HCT116 (cell line): ENCODE measurements at regions not wholly inside any gene's neighbourhood (a gene's known extent, or its start where the extent isn't known, plus 50 kb on each side); places are given as distances from the start of the nearest gene placed in this dataset.
"Not testable (repeated sequence)": the region's sequence is repeated elsewhere in the genome, so short reads cannot be mapped to it uniquely, and the experiment has no call there.

Experiments used
- ATAC-seq: fragments of 200-7000 bp; cut with Tn5 transposase; 2 replicates; pipeline ENCODE4 v1.9.1; 2020; ENCODE audit warnings: mild to moderate bottlenecking, moderate library complexity
- BruUV-seq: library from RNA; stranded (reverse); fragments of 400-500 nt; replicated peaks from 2 replicates; lab custom pipeline; 2021; lab: Mats Ljungman, UMichigan
- CTCF ChIA-PET: fragments of 300-600 bp; sonication (Branson Sonifier 250); formaldehyde crosslinking; loops from one replicate; lab custom pipeline; 2021; ENCODE audit warnings: antibody characterized with exemption; lab: Charles Lee
- POLR2A ChIA-PET: fragments of 300-600, 350-600 bp; sonication (Branson Sonifier 250); formaldehyde crosslinking; loops from one replicate; lab custom pipeline; 2021; ENCODE audit warnings: antibody characterized with exemption; lab: Charles Lee
- RAD21 ChIA-PET, 2 experiments: fragments of 300-600 bp; sonication (Branson Sonifier 250); formaldehyde crosslinking; loops; one replicate each; lab custom pipeline; 2023; ENCODE audit warnings: low total read pairs in 2 of 2; ENCODE audit not compliant: uncharacterized antibody in 2 of 2, unreplicated experiment in 2 of 2, low non-redundant PET in 1 of 2; lab: Charles Lee
- DNase-seq: peaks from one replicate; pipeline ENCODE4 v3.0.0-alpha.2; 2010; ENCODE audit warnings: low read depth, low spot score
- H2AFZ ChIP-seq: fragments of 200-600 bp; shearing (Covaris generic), sonication (generic); 2 replicates; pipeline ENCODE4 v1.6.1; 2017; ENCODE audit warnings: low read depth, mixed run types, mixed read lengths, antibody characterized with exemption, low read length; ENCODE audit not compliant: poor library complexity, severe bottlenecking
- H3K27ac ChIP-seq: 2 replicates; pipeline ENCODE4 v1.5.1; 2012; ENCODE audit warnings: low read depth, low read length
- H3K27me3 ChIP-seq: fragments of 200-600 bp; sonication (generic); 2 replicates; pipeline ENCODE4 v1.6.1; 2016; ENCODE audit warnings: mixed run types, low read length, mixed read lengths; ENCODE audit not compliant: insufficient read depth
- H3K36me3 ChIP-seq, 2 experiments: fragments of 200-500 bp in 1 of 2; fragments of 200-600 bp in 1 of 2; sonication (Bioruptor generic) in 1 of 2; sonication (generic) in 1 of 2; 2 replicates each; pipeline versions ENCODE4 v1.5.1 to v1.6.1; 2014 to 2016; ENCODE audit warnings: low read length in 2 of 2, inconsistent platforms in 1 of 2, mixed read lengths in 1 of 2, mixed run types in 1 of 2; ENCODE audit not compliant: insufficient read depth in 2 of 2, control insufficient read depth in 1 of 2
- H3K4me1 ChIP-seq, 2 experiments: fragments of 200-600 bp in 1 of 2; sonication (generic) in 1 of 2; 2 replicates each; pipeline versions ENCODE4 v1.5.1 to v1.6.1; 2012 to 2017; ENCODE audit warnings: low read length in 2 of 2, inconsistent platforms in 1 of 2, mild to moderate bottlenecking in 1 of 2, mixed read lengths in 1 of 2, mixed run types in 1 of 2, moderate library complexity in 1 of 2; ENCODE audit not compliant: insufficient read depth in 2 of 2, control insufficient read depth in 1 of 2
- H3K4me2 ChIP-seq: fragments of 200-600 bp; sonication (generic); 2 replicates; pipeline ENCODE4 v1.6.1; 2017; ENCODE audit warnings: mixed run types, low read length, mixed read lengths
- H3K4me3 ChIP-seq, 2 experiments: fragments of 200-600 bp in 1 of 2; sonication (generic) in 1 of 2; replicated peaks in 1 of 2; 2 replicates each; pipeline ENCODE4 v1.5.1; 2011 to 2016; ENCODE audit warnings: low read length in 2 of 2, control low read depth in 1 of 2, low read depth in 1 of 2, mild to moderate bottlenecking in 1 of 2, mixed read lengths in 1 of 2, mixed run types in 1 of 2
- H3K79me2 ChIP-seq: fragments of 200-600 bp; sonication (generic); 2 replicates; pipeline ENCODE4 v1.6.1; 2017; ENCODE audit warnings: mild to moderate bottlenecking, mixed run types, low read length, moderate library complexity, mixed read lengths; ENCODE audit not compliant: insufficient read depth
- H3K9ac ChIP-seq: fragments of 200-600 bp; sonication (generic); 2 replicates; pipeline ENCODE4 v1.6.1; 2016; ENCODE audit warnings: low read length, mixed read lengths
- H3K9me2 ChIP-seq: fragments of 200-600 bp; sonication (generic), shearing (Covaris generic); 2 replicates; pipeline ENCODE4 v1.6.1; 2017; ENCODE audit warnings: mixed run types, mild to moderate bottlenecking, moderate library complexity; ENCODE audit not compliant: insufficient read depth
- H3K9me3 ChIP-seq, 2 experiments: fragments of 200-500 bp in 1 of 2; fragments of 200-600 bp in 1 of 2; sonication (Bioruptor generic) in 1 of 2; sonication (generic) in 1 of 2; 2 replicates each; pipeline ENCODE4 v1.6.1; 2014 to 2017; ENCODE audit warnings: low read length in 2 of 2, mixed read lengths in 2 of 2, inconsistent platforms in 1 of 2, low read depth in 1 of 2, mild to moderate bottlenecking in 1 of 2, mixed run types in 1 of 2, moderate library complexity in 1 of 2; ENCODE audit not compliant: control insufficient read depth in 1 of 2, insufficient read depth in 1 of 2
- H4K20me1 ChIP-seq: fragments of 200-600 bp; sonication (generic), shearing (Covaris generic); 2 replicates; pipeline ENCODE4 v1.6.1; 2017; ENCODE audit warnings: mixed run types, mild to moderate bottlenecking, moderate library complexity; ENCODE audit not compliant: insufficient read depth
- ELF1 ChIP-seq: IDR thresholded peaks from 2 replicates; pipeline ENCODE4 v1.6.1; 2012; ENCODE audit warnings: low read depth, borderline replicate concordance
- EZH2phosphoT487 ChIP-seq: fragments of 200-600 bp; IDR thresholded peaks from 2 replicates; pipeline ENCODE4 v1.6.1; 2018; ENCODE audit warnings: antibody characterized with exemption, borderline replicate concordance
- SIN3A ChIP-seq: IDR thresholded peaks from 2 replicates; pipeline ENCODE4 v1.6.1; 2012; ENCODE audit warnings: low read depth
- YY1 ChIP-seq: IDR thresholded peaks from 2 replicates; pipeline ENCODE4 v1.6.1; 2011; ENCODE audit warnings: low read length, low read depth, moderate library complexity, mild to moderate bottlenecking; ENCODE audit not compliant: insufficient replicate concordance; ENCODE audit errors: extremely low read depth
- intact Hi-C: fragments of 100-400 bp; cut with micrococcal nuclease; formaldehyde crosslinking; loops from 2 replicates; pipeline ENCODE4 v1.10.0; 2022
- TF ChIP-seq, protein P1 (sequence below), 3 experiments: fragments of 200-600 bp in 1 of 3; sonication (generic) in 1 of 3; IDR thresholded peaks in 2 of 3; conservative IDR thresholded peaks in 1 of 3; 2 replicates each; pipeline ENCODE4 v1.5.1; 2012 to 2017; ENCODE audit warnings: low read depth in 2 of 3, low read length in 2 of 3, antibody characterized with exemption in 1 of 3, borderline replicate concordance in 1 of 3, control low read depth in 1 of 3, mild to moderate bottlenecking in 1 of 3, mixed read lengths in 1 of 3, mixed run types in 1 of 3, moderate library complexity in 1 of 3; ENCODE audit not compliant: insufficient read depth in 1 of 3
- TF ChIP-seq, protein P2 (sequence below): IDR thresholded peaks from 2 replicates; pipeline ENCODE4 v1.6.1; 2012; ENCODE audit warnings: low read depth
- TF ChIP-seq, protein P3 (sequence below): IDR thresholded peaks from 2 replicates; pipeline ENCODE4 v1.6.1; 2012

- CTCF ChIA-PET, H3K27me3 ChIP-seq, H3K4me2 ChIP-seq, H3K4me3 ChIP-seq, BruUV-seq, intact Hi-C loops, H3K4me1 ChIP-seq, H3K36me3 ChIP-seq, H3K27ac ChIP-seq, POLR2A ChIA-PET, H3K79me2 ChIP-seq, H4K20me1 ChIP-seq, H2AFZ ChIP-seq, DNase-seq, RAD21 ChIA-PET, H3K9me3 ChIP-seq, H3K9ac ChIP-seq, ATAC-seq, H3K9me2 ChIP-seq: not testable (repeated sequence)
These were observed 960.0 kb downstream of the LTN1 start for GRCh38 chr21:28032652-28033051.

- intact Hi-C loops, H3K9ac ChIP-seq, H3K27ac ChIP-seq, H3K36me3 ChIP-seq, H3K79me2 ChIP-seq, H3K9me2 ChIP-seq, H4K20me1 ChIP-seq, CTCF ChIA-PET, ATAC-seq, H3K27me3 ChIP-seq, H2AFZ ChIP-seq, H3K9me3 ChIP-seq, POLR2A ChIA-PET, H3K4me3 ChIP-seq, RAD21 ChIA-PET, DNase-seq, H3K4me1 ChIP-seq, BruUV-seq, H3K4me2 ChIP-seq: not testable (repeated sequence)
These were observed 961.6 kb downstream of the LTN1 start for GRCh38 chr21:28031066-28031465.

GRCh38 chr21:28025111-28025510, 967.6 kb downstream of the LTN1 start:
- DNase-seq (no peak), ATAC-seq (no peak)
- Histone ChIP-seq H4K20me1 (no peaks in the 10 kb centered on the region), H3K79me2 (no peaks in the 10 kb centered on the region), H2AFZ (no peak overlapping the region), H3K4me1 (no peaks in the 10 kb centered on the region), H3K9ac (no peak overlapping the region), H3K4me2 (no peak overlapping the region), H3K27ac (no peak overlapping the region), H3K9me2 (no peaks in the 10 kb centered on the region), H3K27me3 (no peaks in the 10 kb centered on the region), H3K9me3 (peaks cover 0 to 6% of the 10 kb centered on the region in 2 experiments; a peak in 2 of 4 replicates), H3K4me3 (no peak overlapping the region), H3K36me3 (no peaks in the 10 kb centered on the region)
- ChIA-PET CTCF (no interaction called here), RAD21 (no interaction called here), POLR2A (no interaction called here)
- no TSS peak for BruUV-seq
- intact Hi-C loops: no loop called here
- TF ChIP-seq SIN3A (no peak), EZH2phosphoT487 (no peak), ELF1 (no peak), YY1 (no peak)
- TF ChIP-seq, protein P1, sequence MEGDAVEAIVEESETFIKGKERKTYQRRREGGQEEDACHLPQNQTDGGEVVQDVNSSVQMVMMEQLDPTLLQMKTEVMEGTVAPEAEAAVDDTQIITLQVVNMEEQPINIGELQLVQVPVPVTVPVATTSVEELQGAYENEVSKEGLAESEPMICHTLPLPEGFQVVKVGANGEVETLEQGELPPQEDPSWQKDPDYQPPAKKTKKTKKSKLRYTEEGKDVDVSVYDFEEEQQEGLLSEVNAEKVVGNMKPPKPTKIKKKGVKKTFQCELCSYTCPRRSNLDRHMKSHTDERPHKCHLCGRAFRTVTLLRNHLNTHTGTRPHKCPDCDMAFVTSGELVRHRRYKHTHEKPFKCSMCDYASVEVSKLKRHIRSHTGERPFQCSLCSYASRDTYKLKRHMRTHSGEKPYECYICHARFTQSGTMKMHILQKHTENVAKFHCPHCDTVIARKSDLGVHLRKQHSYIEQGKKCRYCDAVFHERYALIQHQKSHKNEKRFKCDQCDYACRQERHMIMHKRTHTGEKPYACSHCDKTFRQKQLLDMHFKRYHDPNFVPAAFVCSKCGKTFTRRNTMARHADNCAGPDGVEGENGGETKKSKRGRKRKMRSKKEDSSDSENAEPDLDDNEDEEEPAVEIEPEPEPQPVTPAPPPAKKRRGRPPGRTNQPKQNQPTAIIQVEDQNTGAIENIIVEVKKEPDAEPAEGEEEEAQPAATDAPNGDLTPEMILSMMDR (IDR thresholded peaks at IDR 0.05 in 2 of 3, conservative IDR thresholded peaks at IDR 0.05 in 1 of 3; ENCODE audit: borderline replicate concordance in 1 of 3, insufficient read depth in 1 of 3, low read depth in 2 of 3, low read length in 2 of 3): no peak
- TF ChIP-seq, protein P2, sequence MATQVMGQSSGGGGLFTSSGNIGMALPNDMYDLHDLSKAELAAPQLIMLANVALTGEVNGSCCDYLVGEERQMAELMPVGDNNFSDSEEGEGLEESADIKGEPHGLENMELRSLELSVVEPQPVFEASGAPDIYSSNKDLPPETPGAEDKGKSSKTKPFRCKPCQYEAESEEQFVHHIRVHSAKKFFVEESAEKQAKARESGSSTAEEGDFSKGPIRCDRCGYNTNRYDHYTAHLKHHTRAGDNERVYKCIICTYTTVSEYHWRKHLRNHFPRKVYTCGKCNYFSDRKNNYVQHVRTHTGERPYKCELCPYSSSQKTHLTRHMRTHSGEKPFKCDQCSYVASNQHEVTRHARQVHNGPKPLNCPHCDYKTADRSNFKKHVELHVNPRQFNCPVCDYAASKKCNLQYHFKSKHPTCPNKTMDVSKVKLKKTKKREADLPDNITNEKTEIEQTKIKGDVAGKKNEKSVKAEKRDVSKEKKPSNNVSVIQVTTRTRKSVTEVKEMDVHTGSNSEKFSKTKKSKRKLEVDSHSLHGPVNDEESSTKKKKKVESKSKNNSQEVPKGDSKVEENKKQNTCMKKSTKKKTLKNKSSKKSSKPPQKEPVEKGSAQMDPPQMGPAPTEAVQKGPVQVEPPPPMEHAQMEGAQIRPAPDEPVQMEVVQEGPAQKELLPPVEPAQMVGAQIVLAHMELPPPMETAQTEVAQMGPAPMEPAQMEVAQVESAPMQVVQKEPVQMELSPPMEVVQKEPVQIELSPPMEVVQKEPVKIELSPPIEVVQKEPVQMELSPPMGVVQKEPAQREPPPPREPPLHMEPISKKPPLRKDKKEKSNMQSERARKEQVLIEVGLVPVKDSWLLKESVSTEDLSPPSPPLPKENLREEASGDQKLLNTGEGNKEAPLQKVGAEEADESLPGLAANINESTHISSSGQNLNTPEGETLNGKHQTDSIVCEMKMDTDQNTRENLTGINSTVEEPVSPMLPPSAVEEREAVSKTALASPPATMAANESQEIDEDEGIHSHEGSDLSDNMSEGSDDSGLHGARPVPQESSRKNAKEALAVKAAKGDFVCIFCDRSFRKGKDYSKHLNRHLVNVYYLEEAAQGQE: no peak
- TF ChIP-seq, protein P3, sequence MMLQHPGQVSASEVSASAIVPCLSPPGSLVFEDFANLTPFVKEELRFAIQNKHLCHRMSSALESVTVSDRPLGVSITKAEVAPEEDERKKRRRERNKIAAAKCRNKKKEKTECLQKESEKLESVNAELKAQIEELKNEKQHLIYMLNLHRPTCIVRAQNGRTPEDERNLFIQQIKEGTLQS: no peak
